Astrocyte of the spinal cord (primary cell): ENCODE measurements at regions not wholly inside any gene's neighbourhood (a gene's known extent, or its start where the extent isn't known, plus 50 kb on each side); places are given as distances from the start of the nearest gene placed in this dataset.
"Not testable (repeated sequence)": the region's sequence is repeated elsewhere in the genome, so short reads cannot be mapped to it uniquely, and the experiment has no call there.

Experiments
- DNase-seq: peaks from one replicate; pipeline ENCODE4 v3.0.0; 2011; ENCODE audit warnings: low read depth, low spot score
- H3K4me3 ChIP-seq: 2 replicates; pipeline ENCODE4 v1.5.1; 2011; ENCODE audit warnings: low read depth, mild to moderate bottlenecking, low read length, moderate library complexity
- in situ Hi-C: cut with HindIII; loops from 2 replicates; pipeline ENCODE4 v1.10.0; 2017; ENCODE audit warnings: low sequenced_read_pairs
- TF ChIP-seq, protein P1 (sequence below): IDR thresholded peaks from 2 replicates; pipeline ENCODE4 v1.5.1; 2012; ENCODE audit warnings: low read depth, mild to moderate bottlenecking, low read length, inconsistent platforms

DNA sequence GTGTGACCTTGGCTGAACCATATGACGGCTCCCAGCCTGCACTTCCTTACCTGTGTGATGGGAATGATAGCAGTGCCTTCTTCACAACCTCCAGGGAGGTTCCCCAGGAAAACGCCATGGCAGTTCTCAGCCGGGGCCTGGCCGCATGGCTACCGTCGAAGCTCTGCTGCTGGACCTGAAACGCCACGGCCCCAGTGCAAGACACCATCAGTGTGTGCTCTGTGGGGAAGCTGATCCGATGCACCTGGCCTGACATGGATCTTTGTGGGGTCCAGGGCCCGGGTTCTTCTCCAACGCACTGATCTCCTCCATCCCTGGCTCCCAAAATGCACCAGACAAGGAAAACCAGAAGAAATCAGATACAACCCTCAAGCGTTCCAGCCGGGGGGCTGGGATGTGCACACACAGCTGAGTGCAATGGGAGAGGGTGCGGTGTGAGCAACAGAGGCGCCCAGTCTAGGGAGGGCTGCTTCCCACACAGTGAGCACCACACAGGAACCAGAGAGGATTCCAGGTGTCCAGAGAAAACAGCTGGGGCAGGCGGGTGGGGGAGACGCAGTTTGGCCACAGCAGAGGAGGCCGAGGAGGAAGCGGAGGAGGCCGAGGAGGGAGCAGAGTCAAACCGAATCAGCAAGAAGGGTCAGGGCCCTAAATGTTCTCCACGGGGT is 54.3 kb upstream of the ZNF469 start:
- TF ChIP-seq, protein P1, sequence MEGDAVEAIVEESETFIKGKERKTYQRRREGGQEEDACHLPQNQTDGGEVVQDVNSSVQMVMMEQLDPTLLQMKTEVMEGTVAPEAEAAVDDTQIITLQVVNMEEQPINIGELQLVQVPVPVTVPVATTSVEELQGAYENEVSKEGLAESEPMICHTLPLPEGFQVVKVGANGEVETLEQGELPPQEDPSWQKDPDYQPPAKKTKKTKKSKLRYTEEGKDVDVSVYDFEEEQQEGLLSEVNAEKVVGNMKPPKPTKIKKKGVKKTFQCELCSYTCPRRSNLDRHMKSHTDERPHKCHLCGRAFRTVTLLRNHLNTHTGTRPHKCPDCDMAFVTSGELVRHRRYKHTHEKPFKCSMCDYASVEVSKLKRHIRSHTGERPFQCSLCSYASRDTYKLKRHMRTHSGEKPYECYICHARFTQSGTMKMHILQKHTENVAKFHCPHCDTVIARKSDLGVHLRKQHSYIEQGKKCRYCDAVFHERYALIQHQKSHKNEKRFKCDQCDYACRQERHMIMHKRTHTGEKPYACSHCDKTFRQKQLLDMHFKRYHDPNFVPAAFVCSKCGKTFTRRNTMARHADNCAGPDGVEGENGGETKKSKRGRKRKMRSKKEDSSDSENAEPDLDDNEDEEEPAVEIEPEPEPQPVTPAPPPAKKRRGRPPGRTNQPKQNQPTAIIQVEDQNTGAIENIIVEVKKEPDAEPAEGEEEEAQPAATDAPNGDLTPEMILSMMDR: no peak
- H3K4me3 ChIP-seq: no peak overlapping the region
- in situ Hi-C loops: no loop called here
- no peak for DNase-seq

DNA sequence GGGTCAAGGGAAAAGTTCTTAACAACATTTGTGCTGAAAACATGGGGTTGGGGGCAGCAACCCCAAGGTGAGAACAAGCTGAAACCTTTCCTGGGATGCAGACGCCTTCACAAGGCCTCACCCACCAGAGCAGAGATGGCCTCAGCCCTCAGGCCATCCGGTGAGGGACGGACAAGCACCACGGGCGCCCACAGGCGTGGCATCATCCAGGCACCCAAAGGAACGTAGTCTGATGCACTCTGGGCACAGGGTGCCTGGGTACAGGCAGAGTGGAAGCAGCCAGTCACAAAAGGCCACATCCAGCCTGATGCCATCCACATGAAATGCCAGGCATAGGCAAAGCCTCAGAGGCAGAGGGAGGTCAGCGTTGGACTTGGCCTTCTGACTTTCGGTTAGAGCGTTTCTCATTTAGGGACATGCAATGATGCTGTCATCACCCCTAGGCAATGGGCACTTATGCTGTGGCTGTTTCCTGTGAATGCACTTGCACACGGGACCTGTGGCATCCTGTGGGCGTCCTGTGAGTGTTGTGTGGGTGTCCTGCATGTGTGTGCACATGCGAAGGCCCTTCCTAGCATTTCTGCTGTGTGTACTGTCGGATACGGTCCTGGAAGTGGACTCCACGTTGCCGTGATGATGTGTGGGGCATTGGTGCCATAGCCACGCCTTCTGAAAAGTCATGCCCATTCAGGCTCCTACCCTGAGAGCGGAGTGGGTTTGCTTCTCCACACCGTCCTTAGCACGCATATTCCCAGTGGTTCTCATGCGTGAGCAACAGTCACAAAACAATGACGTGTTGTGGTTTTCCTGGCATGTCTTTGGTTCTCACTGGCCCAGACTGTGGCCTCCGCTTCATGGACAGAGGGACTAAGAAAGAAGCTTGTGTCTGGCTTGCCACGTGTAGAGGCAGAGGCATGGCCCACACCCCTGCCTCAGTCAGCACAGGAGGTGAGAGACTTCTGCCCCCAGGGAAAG is 52.7 kb upstream of the ZNF469 start:
- TF ChIP-seq, protein P1: no peak
- no peak for DNase-seq
- H3K4me3 ChIP-seq: no peak overlapping the region
- in situ Hi-C loops: no loop called here

DNA sequence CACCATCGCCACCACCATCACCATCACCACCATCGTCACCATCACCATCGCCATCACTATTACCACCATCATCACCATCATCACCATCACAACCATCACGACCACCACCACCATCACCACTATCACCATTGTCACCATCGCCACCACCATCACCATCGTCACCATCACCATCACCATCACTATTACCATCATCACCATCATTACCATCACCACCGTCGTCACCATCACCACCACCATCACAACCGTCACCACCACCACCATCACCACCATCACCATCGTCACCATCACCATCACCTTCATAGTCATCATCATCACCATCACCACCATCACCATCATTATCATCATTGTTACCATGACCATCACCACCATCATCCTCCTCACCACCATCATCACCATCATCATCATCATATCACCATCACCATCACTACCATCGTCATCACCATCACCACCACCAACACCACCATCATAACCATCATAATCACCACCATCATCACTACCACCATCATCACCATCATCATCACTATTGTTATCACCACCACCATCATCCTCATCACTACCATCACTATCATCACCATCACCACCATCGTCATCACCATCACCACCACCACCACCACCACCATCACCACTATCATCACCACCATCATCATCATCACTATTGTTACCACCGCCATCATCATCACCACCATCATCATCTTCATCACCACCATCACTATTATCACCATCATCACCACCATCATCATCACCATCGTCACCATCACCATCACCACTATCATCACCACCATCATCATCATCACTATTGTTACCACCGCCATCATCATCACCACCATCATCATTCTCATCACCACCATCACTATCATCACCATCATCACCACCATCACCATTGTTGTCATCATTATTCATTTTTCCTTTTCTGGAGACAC is 51.5 kb upstream of the ZNF469 start:
- H3K4me3 ChIP-seq: no peak overlapping the region
- in situ Hi-C loops: no loop called here
- no peak for DNase-seq
- TF ChIP-seq, protein P1: no peak

DNA sequence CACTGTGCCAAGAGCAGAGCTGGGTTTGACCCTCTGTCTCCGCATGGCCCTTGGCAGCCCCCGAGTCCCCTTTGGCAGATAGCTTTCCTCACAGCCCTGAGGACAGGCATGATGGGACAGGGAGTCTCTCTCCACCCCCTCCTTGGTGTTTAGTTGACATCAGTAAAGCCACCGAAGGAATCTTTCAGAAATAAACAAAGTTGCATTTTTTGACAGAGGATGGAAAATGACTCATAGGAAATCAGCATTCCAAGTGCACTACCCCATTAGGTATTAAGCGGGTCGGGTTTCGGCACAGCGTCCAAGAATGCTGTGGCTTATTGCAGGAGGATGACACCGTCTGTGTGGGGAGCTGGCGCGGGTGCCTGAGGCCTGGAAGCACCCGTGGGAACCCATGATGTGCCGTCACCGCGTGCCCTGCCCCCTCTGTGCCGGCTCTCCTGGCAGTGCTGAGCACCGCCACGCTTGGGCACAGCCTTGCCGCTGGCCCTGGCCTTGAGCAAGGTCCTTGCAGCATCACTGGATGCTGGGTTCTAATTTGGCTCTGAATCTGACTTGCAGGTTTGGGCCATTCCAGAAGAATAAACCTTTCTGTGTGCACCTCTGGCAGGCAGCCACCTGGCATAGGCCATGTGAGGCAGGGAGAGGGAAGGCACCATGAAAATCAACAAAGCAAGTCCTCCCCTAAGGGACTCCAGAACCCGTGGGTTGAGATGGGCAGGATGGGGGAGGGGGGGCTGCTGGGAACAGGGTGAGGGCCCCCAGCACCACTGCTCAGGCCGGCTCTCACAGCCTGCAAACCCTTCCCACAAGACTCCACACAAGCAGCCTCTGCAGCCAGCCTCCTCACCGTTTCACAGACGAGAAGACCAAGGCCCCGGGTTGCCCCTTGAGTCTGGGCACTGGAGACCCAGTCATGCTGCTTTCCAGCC is 50.5 kb upstream of the ZNF469 start:
- H3K4me3 ChIP-seq: no peak overlapping the region
- TF ChIP-seq, protein P1: no peak
- in situ Hi-C loops: no loop called here

DNA sequence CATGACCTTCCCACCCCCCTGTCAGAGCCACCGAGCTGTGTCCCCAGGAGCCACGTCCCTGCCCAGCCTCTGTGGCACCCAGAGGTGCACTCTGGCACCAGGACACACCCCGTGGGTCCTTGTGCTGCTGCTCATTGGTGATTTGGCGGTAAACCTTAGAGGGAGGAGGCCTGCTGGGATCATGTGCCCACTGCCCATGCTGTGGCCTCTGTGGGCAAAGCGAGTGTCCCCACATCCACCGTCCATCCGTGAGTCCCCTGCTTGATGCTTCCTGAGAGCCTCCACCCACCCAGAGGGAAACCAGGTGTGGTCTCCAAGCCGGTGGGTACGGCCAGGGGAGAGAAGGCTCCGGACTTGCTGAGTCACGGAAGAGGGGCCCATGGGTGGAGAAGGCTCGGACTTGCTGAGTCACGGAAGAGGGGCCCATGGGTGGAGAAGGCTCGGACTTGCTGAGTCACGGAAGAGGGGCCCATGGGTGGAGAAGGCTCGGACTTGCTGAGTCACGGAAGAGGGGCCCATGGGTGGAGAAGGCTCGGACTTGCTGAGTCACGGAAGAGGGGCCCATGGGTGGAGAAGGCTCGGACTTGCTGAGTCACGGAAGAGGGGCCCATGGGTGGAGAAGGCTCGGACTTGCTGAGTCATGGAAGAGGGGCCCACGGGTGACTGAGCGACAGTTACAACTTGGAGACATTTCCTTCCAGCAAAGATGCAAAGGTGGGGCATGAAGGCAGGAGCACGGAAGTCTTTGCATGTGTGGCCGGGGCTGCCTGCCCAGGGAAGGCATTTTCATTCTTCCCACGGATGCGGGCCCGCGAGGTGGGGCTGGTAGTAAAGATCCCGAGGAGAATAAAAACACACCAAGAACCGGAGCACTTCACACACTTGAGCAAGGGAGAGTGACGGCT is 49.6 kb upstream of the ZNF469 start:
- H3K4me3 ChIP-seq, in situ Hi-C loops: not testable (repeated sequence)
- DNase-seq: peak; percentile 63

More for the DNA sequence above, 50.5 kb upstream of the ZNF469 start:
- peak; percentile 100 for DNase-seq
